GM12874 (cell line): ENCODE measurements at regions not wholly inside any gene's neighbourhood (a gene's known extent, or its start where the extent isn't known, plus 50 kb on each side); places are given as distances from the start of the nearest gene placed in this dataset.

Source experiments
- TF ChIP-seq, protein P1 (sequence below): IDR thresholded peaks from 2 replicates; pipeline ENCODE4 v1.5.1; 2011; ENCODE audit warnings: low read depth, mild to moderate bottlenecking, control low read depth, low read length, moderate library complexity; ENCODE audit not compliant: insufficient read depth

DNA sequence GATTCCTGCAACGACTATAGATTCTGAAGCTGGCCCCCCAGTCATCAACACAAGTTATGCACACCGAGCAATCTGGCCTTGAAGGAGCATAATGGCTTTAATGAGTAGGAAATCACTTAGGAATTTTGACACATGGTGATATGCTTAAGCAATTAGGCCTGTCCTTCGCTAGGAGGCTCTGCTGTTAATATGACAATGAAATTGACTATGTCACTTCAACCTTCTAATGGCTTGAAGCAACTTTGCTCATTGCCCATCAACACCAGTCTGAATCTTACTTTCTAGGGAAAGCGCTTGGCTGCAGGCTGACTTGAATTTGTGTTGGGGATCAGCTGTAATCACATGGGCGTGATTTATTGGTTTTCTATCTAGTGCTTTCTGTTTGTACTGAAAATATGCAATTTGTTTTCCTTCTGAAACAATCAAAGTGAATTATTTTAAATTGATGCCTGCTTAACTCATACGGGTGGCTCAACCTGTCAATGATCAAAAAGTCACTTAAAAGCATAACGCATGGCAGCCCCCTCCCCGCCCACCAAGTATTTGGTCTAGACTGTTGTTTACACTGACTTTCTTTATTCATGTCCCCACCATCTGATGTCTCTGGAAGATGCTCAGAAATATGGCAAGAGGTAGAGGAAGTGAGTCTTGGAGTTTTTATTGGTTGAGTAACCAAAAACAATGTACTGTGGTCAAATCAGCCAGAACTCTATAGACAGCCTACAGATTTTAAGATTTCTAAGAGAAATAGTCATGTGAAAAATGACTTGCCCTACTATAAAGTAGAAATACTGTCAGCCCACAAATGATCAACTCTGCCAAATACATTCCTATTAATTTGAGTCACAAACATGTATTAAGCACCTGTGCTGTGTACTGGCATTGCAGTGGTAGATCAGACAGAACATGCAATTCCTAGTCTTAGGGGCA is 344.9 kb downstream of the RBM43 start:
- TF ChIP-seq, protein P1, sequence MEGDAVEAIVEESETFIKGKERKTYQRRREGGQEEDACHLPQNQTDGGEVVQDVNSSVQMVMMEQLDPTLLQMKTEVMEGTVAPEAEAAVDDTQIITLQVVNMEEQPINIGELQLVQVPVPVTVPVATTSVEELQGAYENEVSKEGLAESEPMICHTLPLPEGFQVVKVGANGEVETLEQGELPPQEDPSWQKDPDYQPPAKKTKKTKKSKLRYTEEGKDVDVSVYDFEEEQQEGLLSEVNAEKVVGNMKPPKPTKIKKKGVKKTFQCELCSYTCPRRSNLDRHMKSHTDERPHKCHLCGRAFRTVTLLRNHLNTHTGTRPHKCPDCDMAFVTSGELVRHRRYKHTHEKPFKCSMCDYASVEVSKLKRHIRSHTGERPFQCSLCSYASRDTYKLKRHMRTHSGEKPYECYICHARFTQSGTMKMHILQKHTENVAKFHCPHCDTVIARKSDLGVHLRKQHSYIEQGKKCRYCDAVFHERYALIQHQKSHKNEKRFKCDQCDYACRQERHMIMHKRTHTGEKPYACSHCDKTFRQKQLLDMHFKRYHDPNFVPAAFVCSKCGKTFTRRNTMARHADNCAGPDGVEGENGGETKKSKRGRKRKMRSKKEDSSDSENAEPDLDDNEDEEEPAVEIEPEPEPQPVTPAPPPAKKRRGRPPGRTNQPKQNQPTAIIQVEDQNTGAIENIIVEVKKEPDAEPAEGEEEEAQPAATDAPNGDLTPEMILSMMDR, result no peak

DNA sequence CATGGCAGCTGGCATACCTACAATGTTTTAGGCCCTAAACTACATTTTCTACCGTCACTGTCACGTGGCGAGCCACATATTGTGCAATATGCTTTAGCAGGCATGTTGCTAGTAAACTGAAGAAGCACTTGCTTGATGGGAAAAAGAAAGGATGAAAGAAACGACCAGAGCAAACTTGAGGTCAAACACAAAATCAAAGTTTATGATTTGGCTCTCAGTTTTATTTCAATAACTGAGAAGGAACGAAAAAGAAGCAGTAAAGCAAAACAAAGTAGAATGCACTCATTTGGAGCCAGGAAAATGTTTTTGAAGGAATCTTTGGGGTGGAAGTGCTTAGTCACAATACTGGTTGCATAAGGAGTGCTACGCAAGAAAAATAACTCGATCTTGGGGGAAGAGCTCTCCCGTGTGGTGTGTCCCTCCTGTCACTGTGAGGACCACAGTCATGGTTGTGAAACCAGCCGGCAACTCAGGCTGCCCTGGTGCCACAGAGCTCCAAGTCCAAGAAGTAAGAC is 349.8 kb downstream of the RBM43 start:
- TF ChIP-seq, protein P1, result no peak

DNA sequence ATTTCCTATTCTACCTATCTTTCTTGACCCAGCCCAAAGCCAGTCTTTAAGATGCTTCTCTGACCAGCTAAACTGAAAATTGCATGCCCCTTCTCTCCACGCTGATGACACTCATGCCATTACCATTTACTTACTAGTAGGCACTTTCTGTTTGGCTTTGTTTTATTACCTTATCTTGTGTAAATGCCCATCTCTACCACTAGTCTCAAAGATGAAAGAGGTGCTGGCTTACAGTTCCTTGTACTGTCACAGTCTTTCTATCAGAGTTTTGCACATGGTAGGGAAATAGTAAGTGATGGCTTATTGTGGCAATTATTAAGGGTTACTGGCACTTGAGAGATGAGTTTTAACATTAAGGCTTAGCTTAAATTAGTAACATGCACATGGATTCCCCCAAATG is 352.1 kb downstream of the RBM43 start:
- TF ChIP-seq, protein P1, result no peak

DNA sequence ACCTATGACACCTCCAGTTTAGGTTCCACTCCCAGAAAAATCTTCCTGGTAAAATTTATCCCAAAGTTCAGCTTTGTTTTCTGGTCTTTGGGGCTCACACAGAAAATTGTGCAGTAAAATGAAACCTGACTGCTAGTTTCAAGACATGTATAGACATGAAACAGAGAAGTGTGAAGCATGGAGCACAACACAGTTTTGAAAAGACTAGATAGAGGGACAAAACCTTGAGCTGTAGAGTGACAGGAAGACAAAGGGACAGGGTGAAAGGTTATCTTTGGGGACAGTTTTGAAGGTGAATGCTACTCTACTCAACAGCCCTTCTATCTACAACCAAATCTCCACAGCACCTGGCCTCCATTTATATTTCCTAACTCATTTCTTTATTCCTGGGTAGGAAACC is 352.6 kb downstream of the RBM43 start:
- TF ChIP-seq, protein P1, result no peak

DNA sequence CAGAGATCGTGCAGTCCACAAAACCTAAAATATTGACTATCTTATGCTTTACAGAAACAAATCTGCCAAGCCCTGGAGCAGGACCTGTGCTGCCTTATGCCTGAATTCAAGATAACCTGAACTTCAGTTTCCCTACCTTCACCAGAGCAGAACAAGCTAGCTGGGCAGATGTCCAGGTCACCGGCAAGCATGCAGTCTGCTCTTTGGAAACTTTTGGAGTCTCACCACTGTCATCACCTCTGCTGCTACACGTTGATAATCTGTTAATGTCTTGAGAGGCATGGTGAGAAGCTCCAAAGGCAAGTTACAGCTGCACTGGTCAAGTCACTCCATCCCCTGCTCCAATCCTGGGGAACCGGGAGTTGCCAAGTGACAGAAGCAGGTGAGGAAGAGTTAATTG is 354.2 kb downstream of the RBM43 start:
- TF ChIP-seq, protein P1, result no peak

DNA sequence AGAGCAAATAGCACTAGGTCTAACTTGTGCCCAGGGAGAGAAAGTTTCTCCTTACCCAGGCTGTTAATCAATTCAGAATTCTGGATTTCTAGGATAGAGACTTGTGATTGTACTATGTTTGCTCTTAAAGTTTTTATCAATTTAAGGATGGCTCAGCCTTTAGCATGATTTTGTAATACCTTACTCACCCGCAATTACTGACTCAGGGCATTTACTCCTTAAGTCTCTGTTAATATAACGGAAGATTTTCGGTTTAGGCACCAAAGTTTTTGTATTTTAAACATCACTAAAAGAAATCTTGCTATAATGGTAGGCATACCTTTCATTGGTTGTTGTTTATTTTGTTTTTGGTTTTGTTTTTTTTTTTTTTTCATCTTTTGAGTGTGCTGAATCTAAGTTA is 358.2 kb downstream of the RBM43 start:
- TF ChIP-seq, protein P1, result no peak

DNA sequence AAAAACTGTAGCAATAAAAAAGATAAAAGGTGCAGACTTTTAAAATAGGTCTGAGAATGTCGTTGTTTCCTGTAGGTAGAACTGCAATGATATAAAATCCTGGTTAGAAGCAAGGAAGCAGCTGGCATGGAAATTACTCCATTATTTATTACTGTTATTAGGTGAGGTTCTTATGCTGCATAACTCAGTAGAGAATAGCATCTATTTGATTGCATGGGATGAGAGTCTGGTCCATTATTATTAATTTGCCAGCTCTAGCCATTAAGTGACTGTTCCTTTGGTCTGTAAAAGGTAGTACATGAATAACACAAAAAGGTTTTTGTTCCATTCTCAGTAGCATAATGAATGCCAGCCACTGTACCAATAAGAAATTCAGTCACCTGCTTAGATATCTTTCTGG is 358.6 kb downstream of the RBM43 start:
- TF ChIP-seq, protein P1, result no peak
